ENCODE measurements at regions not wholly inside any gene's neighbourhood (a gene's known extent, or its start where the extent isn't known, plus 50 kb on each side); places are given as distances from the start of the nearest gene placed in this dataset.

- no peak for TF ChIP-seq CTCF (IDR thresholded peaks at IDR 0.05; ENCODE audit: poor library complexity)
- no peak for TF ChIP-seq EZH2phosphoT487 (IDR thresholded peaks at IDR 0.05; ENCODE audit: low read depth, severe bottlenecking, unreplicated experiment)
- no peak for TF ChIP-seq EZH2 (IDR thresholded peaks at IDR 0.05; ENCODE audit: borderline replicate concordance)
These were observed 295.4 kb upstream of the STS start for GRCh38 chrX:6852121-6852520.

All from hepatocyte (in vitro differentiated cells).